GM12865 (cell line): ENCODE measurements at regions not wholly inside any gene's neighbourhood (a gene's known extent, or its start where the extent isn't known, plus 50 kb on each side); places are given as distances from the start of the nearest gene placed in this dataset.
A peak's percentile ranks its signal among the peaks of the same experiment; 100 is the strongest.

Experiments used
- DNase-seq: peaks from one replicate; pipeline ENCODE4 v3.0.0; 2010; ENCODE audit warnings: low read depth
- H3K4me3 ChIP-seq: 2 replicates; pipeline ENCODE4 v1.5.1; 2011; ENCODE audit warnings: mild to moderate bottlenecking, low read depth, low read length, control low read depth
- CTCF ChIP-seq: IDR thresholded peaks from 2 replicates; pipeline ENCODE4 v1.5.1; 2011; ENCODE audit warnings: low read length, control low read depth, low read depth, inconsistent platforms; ENCODE audit not compliant: insufficient read depth; ENCODE audit errors: missing control alignments

- TF ChIP-seq CTCF, result no peak
- no peak for DNase-seq
These were observed 494.4 kb downstream of the TMA16 start for GRCh38 chr4:163988865-163989264.

GRCh38 chr4:163991298-163991865 is 496.9 kb downstream of the TMA16 start:
- H3K4me3 ChIP-seq, result no peak overlapping the region
- no peak for DNase-seq
- no peak for TF ChIP-seq CTCF

More at GRCh38 chr4:163988865-163989264, 494.4 kb downstream of the TMA16 start:
- H3K4me3 ChIP-seq, result no peak overlapping the region

GRCh38 chr4:164009435-164009834 is 514.9 kb downstream of the TMA16 start:
- no peak for TF ChIP-seq CTCF
- no peak for DNase-seq

GRCh38 chr4:164011791-164012190 is 517.3 kb downstream of the TMA16 start:
- DNase-seq, result no peak
- no peak overlapping the region for H3K4me3 ChIP-seq
- no peak for TF ChIP-seq CTCF

More at GRCh38 chr4:164009435-164009834, 514.9 kb downstream of the TMA16 start:
- H3K4me3 ChIP-seq, result no peak overlapping the region

GRCh38 chr4:164012396-164013027 is 518.0 kb downstream of the TMA16 start:
- peak; percentile 62 for DNase-seq
- no peak overlapping the region for H3K4me3 ChIP-seq
- peak; percentile 53 for TF ChIP-seq CTCF

GRCh38 chr4:164021947-164022346 is 527.5 kb downstream of the TMA16 start:
- DNase-seq, result no peak
- TF ChIP-seq CTCF, result no peak
- no peak overlapping the region for H3K4me3 ChIP-seq

- no peak overlapping the region for H3K4me3 ChIP-seq
- DNase-seq, result peak; percentile 9
- no peak for TF ChIP-seq CTCF
These were observed 528.7 kb downstream of the TMA16 start for GRCh38 chr4:164023214-164023613.
